ENCODE measurements at regions not wholly inside any gene's neighbourhood (a gene's known extent, or its start where the extent isn't known, plus 50 kb on each side); places are given as distances from the start of the nearest gene placed in this dataset.
"Not testable (repeated sequence)": the region's sequence is repeated elsewhere in the genome, so short reads cannot be mapped to it uniquely, and the experiment has no call there.

GRCh38 chr9:38249587-38250210 is 142.8 kb upstream of the ALDH1B1 start:
- Mint-ChIP-seq H3K27me3 (ENCODE audit: low read depth) (peaks cover 4% of the 10 kb centered on the region), H3K4me1 (ENCODE audit: low read depth) (no peaks in the 10 kb centered on the region), H3K9me3 (ENCODE audit: insufficient read depth) (no peaks in the 10 kb centered on the region), H3K4me3 (no peak overlapping the region), H3K27ac (no peak overlapping the region), H3K36me3 (ENCODE audit: low read depth) (no peaks in the 10 kb centered on the region)
- no peak for ATAC-seq
- ChIA-PET POLR2A (no interaction called here), CTCF (no interaction called here)
- DNase-seq: no peak

- CTCF ChIA-PET: no interaction called here
- H3K4me3 Mint-ChIP-seq: no peak overlapping the region
Measured at GRCh38 chr9:38249049-38249448, 143.5 kb upstream of the ALDH1B1 start.

GRCh38 chr9:38246833-38247232 is 145.7 kb upstream of the ALDH1B1 start:
- ATAC-seq (no peak), DNase-seq (no peak)
- CTCF ChIA-PET: no interaction called here
- H3K27ac Mint-ChIP-seq: no peak overlapping the region
- H3K9me3 Mint-ChIP-seq (ENCODE audit: insufficient read depth): no peaks in the 10 kb centered on the region
- H3K4me1 Mint-ChIP-seq (ENCODE audit: low read depth): no peaks in the 10 kb centered on the region
- no peak overlapping the region for H3K4me3 Mint-ChIP-seq
- peaks cover 4% of the 10 kb centered on the region for H3K27me3 Mint-ChIP-seq (ENCODE audit: low read depth)
- H3K36me3 Mint-ChIP-seq (ENCODE audit: low read depth): no peaks in the 10 kb centered on the region
- POLR2A ChIA-PET: no interaction called here

More at GRCh38 chr9:38249049-38249448, 143.5 kb upstream of the ALDH1B1 start:
- DNase-seq (no peak), ATAC-seq (no peak)
- Mint-ChIP-seq H3K36me3 (ENCODE audit: low read depth) (no peaks in the 10 kb centered on the region), H3K4me1 (ENCODE audit: low read depth) (no peaks in the 10 kb centered on the region), H3K27me3 (ENCODE audit: low read depth) (peaks cover 4% of the 10 kb centered on the region), H3K27ac (no peak overlapping the region), H3K9me3 (ENCODE audit: insufficient read depth) (no peaks in the 10 kb centered on the region)
- POLR2A ChIA-PET: no interaction called here

- no peaks in the 10 kb centered on the region for H3K36me3 Mint-ChIP-seq (ENCODE audit: low read depth)
- no peaks in the 10 kb centered on the region for H3K9me3 Mint-ChIP-seq (ENCODE audit: insufficient read depth)
- POLR2A ChIA-PET: no interaction called here
- H3K4me1 Mint-ChIP-seq (ENCODE audit: low read depth): no peaks in the 10 kb centered on the region
- CTCF ChIA-PET: no interaction called here
- H3K27ac Mint-ChIP-seq: no peak overlapping the region
- no peak overlapping the region for H3K4me3 Mint-ChIP-seq
- DNase-seq (no peak), ATAC-seq (no peak)
- H3K27me3 Mint-ChIP-seq (ENCODE audit: low read depth): peaks cover 4% of the 10 kb centered on the region
Measured at GRCh38 chr9:38244971-38245370, 147.5 kb upstream of the ALDH1B1 start.

GRCh38 chr9:38243993-38244392 is 148.5 kb upstream of the ALDH1B1 start:
- Mint-ChIP-seq H3K36me3 (ENCODE audit: low read depth) (no peaks in the 10 kb centered on the region), H3K4me3 (no peak overlapping the region), H3K9me3 (ENCODE audit: insufficient read depth) (no peaks in the 10 kb centered on the region), H3K27ac (no peak overlapping the region), H3K4me1 (ENCODE audit: low read depth) (no peaks in the 10 kb centered on the region), H3K27me3 (ENCODE audit: low read depth) (peaks cover 2% of the 10 kb centered on the region)
- ATAC-seq (no peak), DNase-seq (no peak)
- ChIA-PET CTCF (no interaction called here), POLR2A (no interaction called here)

- H3K4me1 Mint-ChIP-seq (ENCODE audit: low read depth); H3K4me3 Mint-ChIP-seq; POLR2A ChIA-PET; H3K9me3 Mint-ChIP-seq (ENCODE audit: insufficient read depth); H3K36me3 Mint-ChIP-seq (ENCODE audit: low read depth); H3K27ac Mint-ChIP-seq; ATAC-seq; H3K27me3 Mint-ChIP-seq (ENCODE audit: low read depth); CTCF ChIA-PET; DNase-seq: not testable (repeated sequence)
Measured at GRCh38 chr9:38242151-38242550, 150.4 kb upstream of the ALDH1B1 start.

- no peak for ATAC-seq
- POLR2A ChIA-PET: no interaction called here
- no peaks in the 10 kb centered on the region for H3K36me3 Mint-ChIP-seq (ENCODE audit: low read depth)
Measured at GRCh38 chr9:38240051-38240450, 152.5 kb upstream of the ALDH1B1 start.

GRCh38 chr9:38235244-38235643 is 157.3 kb upstream of the ALDH1B1 start:
- no peaks in the 10 kb centered on the region for H3K36me3 Mint-ChIP-seq (ENCODE audit: low read depth)
- H3K9me3 Mint-ChIP-seq (ENCODE audit: insufficient read depth): no peaks in the 10 kb centered on the region
- ATAC-seq: no peak
- H3K27ac Mint-ChIP-seq: no peak overlapping the region
- no peak overlapping the region for H3K4me3 Mint-ChIP-seq
- ChIA-PET CTCF (no interaction called here), POLR2A (no interaction called here)
- DNase-seq: no peak
- no peaks in the 10 kb centered on the region for H3K4me1 Mint-ChIP-seq (ENCODE audit: low read depth)
- no peaks in the 10 kb centered on the region for H3K27me3 Mint-ChIP-seq (ENCODE audit: low read depth)

More at GRCh38 chr9:38240051-38240450, 152.5 kb upstream of the ALDH1B1 start:
- Mint-ChIP-seq H3K4me1 (ENCODE audit: low read depth) (no peaks in the 10 kb centered on the region), H3K4me3 (no peak overlapping the region), H3K27ac (no peak overlapping the region), H3K27me3 (ENCODE audit: low read depth) (no peaks in the 10 kb centered on the region), H3K9me3 (ENCODE audit: insufficient read depth) (no peaks in the 10 kb centered on the region)
- DNase-seq: no peak
- CTCF ChIA-PET: no interaction called here

- ATAC-seq (no peak), DNase-seq (no peak)
- Mint-ChIP-seq H3K9me3 (ENCODE audit: insufficient read depth) (no peaks in the 10 kb centered on the region), H3K4me1 (ENCODE audit: low read depth) (no peaks in the 10 kb centered on the region), H3K27me3 (ENCODE audit: low read depth) (peaks cover under 1% of the 10 kb centered on the region), H3K36me3 (ENCODE audit: low read depth) (no peaks in the 10 kb centered on the region), H3K4me3 (no peak overlapping the region), H3K27ac (no peak overlapping the region)
- CTCF ChIA-PET: no interaction called here
- POLR2A ChIA-PET: no interaction called here
Measured at GRCh38 chr9:38234479-38235170, 157.9 kb upstream of the ALDH1B1 start.

GRCh38 chr9:38233796-38234355 is 158.6 kb upstream of the ALDH1B1 start:
- DNase-seq (no peak), ATAC-seq (no peak)
- H3K9me3 Mint-ChIP-seq (ENCODE audit: insufficient read depth): no peaks in the 10 kb centered on the region
- ChIA-PET CTCF (no interaction called here), POLR2A (no interaction called here)
- peaks cover 4% of the 10 kb centered on the region for H3K27me3 Mint-ChIP-seq (ENCODE audit: low read depth)
- H3K27ac Mint-ChIP-seq: no peak overlapping the region
- no peak overlapping the region for H3K4me3 Mint-ChIP-seq
- H3K4me1 Mint-ChIP-seq (ENCODE audit: low read depth): no peaks in the 10 kb centered on the region
- H3K36me3 Mint-ChIP-seq (ENCODE audit: low read depth): no peaks in the 10 kb centered on the region

GRCh38 chr9:38233343-38233742 is 159.2 kb upstream of the ALDH1B1 start:
- ATAC-seq (no peak), DNase-seq (no peak)
- H3K4me3 Mint-ChIP-seq: no peak overlapping the region
- H3K36me3 Mint-ChIP-seq (ENCODE audit: low read depth): no peaks in the 10 kb centered on the region
- H3K27me3 Mint-ChIP-seq (ENCODE audit: low read depth): peaks cover 4% of the 10 kb centered on the region
- H3K27ac Mint-ChIP-seq: no peak overlapping the region
- POLR2A ChIA-PET: no interaction called here
- H3K4me1 Mint-ChIP-seq (ENCODE audit: low read depth): peaks cover 2% of the 10 kb centered on the region
- CTCF ChIA-PET: no interaction called here
- H3K9me3 Mint-ChIP-seq (ENCODE audit: insufficient read depth): no peaks in the 10 kb centered on the region

- Mint-ChIP-seq H3K4me1 (ENCODE audit: low read depth) (peaks cover 6% of the 10 kb centered on the region), H3K36me3 (ENCODE audit: low read depth) (no peaks in the 10 kb centered on the region), H3K4me3 (no peak overlapping the region), H3K27ac (no peak overlapping the region), H3K27me3 (ENCODE audit: low read depth) (peaks cover 4% of the 10 kb centered on the region), H3K9me3 (ENCODE audit: insufficient read depth) (no peaks in the 10 kb centered on the region)
- CTCF ChIA-PET: no interaction called here
- ATAC-seq (no peak), DNase-seq (no peak)
- POLR2A ChIA-PET: no interaction called here
Measured at GRCh38 chr9:38232895-38233294, 159.6 kb upstream of the ALDH1B1 start.

All from activated CD8-positive, alpha-beta T cell treated with anti-CD3 and anti-CD28 coated beads, Interleukin-2, amount 10 ng/mL, durations not matched to agents 7 days and 5 days (primary cell).